Naive B cell (primary cell): ENCODE measurements at regions not wholly inside any gene's neighbourhood (a gene's known extent, or its start where the extent isn't known, plus 50 kb on each side); places are given as distances from the start of the nearest gene placed in this dataset.

Source experiments
- ATAC-seq, 2 donors: fragments of 150-1000 bp; cut with Tn5 transposase; 2 replicates each; pipeline ENCODE4 v1.10.0; 2021; ENCODE audit warnings: low read depth in 2 of 2, mild to moderate bottlenecking in 2 of 2, moderate library complexity in 2 of 2
- DNase-seq: peaks from one replicate; pipeline ENCODE4 v3.0.0; 2022
- H3K27ac Mint-ChIP-seq, 6 donors: one replicate each; pipeline ENCODE4 v1.8.0; 2020 to 2022; ENCODE audit warnings: mild to moderate bottlenecking in 6 of 6, mixed read lengths in 6 of 6, moderate library complexity in 5 of 6, inconsistent platforms in 2 of 6
- H3K27me3 Mint-ChIP-seq, 3 donors: one replicate each; pipeline ENCODE4 v1.8.0; 2021 to 2022; ENCODE audit warnings: mixed read lengths in 3 of 3, mild to moderate bottlenecking in 1 of 3
- H3K36me3 Mint-ChIP-seq, 2 donors: one replicate each; pipeline ENCODE4 v1.8.0; 2020 to 2022; ENCODE audit warnings: mixed read lengths in 2 of 2, inconsistent platforms in 1 of 2, mild to moderate bottlenecking in 1 of 2
- H3K4me1 Mint-ChIP-seq, 3 donors: one replicate each; pipeline ENCODE4 v1.8.0; 2020 to 2022; ENCODE audit warnings: mixed read lengths in 3 of 3, inconsistent platforms in 1 of 3, mild to moderate bottlenecking in 1 of 3, moderate library complexity in 1 of 3
- H3K4me3 Mint-ChIP-seq, 8 donors: one replicate each; pipeline ENCODE4 v1.8.0; 2020 to 2022; ENCODE audit warnings: mild to moderate bottlenecking in 8 of 8, mixed read lengths in 8 of 8, moderate library complexity in 8 of 8, inconsistent platforms in 2 of 8
- H3K9me3 Mint-ChIP-seq, 7 donors: one replicate each; pipeline ENCODE4 v1.8.0; 2020 to 2022; ENCODE audit warnings: mixed read lengths in 7 of 7, mild to moderate bottlenecking in 5 of 7, inconsistent platforms in 2 of 7, moderate library complexity in 1 of 7

DNA sequence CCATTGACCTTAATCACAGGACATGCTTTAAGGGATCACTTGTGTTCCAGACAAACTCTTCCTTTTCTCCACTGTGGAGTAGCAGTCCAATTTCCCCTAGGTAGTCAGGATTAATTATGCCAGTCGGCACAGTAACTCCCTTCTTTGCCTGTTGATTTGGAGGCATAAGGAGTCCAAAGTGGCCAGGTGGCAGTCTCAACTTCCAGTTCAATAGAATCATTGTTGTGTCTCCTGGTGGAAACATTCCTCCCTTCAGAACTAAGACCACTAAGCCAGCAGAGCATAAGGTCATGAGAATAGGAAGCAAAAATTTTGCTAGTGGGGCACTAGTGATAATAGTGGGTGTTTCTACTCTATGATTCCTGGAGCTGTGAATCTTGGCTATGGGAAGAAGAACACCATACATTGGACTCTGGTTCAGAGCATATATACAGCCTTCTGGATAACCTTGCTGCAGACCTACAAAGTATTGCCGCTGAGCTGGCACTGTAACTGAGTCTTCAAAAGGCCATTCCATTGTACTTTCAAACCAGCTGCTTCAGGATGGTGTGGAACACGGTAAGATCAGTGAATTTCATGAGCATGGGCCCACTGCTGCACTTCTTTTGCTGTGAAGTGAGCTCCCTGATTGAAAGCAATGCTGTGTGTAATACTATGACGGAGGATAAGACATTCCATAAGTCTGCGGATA, 147.3 kb upstream of the MAX start:
- peaks cover 4 to 7% of the 10 kb centered on the region in 2 donors for H3K36me3 Mint-ChIP-seq
- peaks cover 3 to 11% (median 7%) of the 10 kb centered on the region in 3 donors for H3K4me1 Mint-ChIP-seq
- no peak for DNase-seq
- ATAC-seq: no peak
- no peaks in the 10 kb centered on the region for H3K27me3 Mint-ChIP-seq
- H3K4me3 Mint-ChIP-seq: no peak overlapping the region
- H3K27ac Mint-ChIP-seq: no peak overlapping the region
- H3K9me3 Mint-ChIP-seq: peaks cover 0 to 5% (median 0%) of the 10 kb centered on the region in 7 donors

DNA sequence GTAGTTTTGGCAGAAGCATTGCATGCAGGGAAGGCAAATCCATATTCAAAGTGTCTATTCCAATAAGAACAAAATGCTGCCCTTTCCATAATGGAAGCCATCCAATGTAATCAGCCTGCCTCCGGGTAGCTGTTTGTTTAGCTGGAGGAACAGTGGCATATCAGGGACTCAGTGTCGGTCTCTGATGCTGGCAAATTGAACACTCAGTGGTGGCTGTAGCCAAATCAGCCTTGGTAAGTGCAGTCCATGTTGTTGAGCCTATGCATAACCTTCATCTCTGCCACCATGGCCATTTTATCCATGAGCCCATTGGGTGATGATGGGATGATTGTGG, 147.8 kb upstream of the MAX start:
- Mint-ChIP-seq H3K9me3 (peaks cover 0 to 5% (median 0%) of the 10 kb centered on the region in 7 donors), H3K27ac (no peak overlapping the region), H3K36me3 (peaks cover 4 to 7% of the 10 kb centered on the region in 2 donors), H3K4me3 (no peak overlapping the region), H3K27me3 (no peaks in the 10 kb centered on the region), H3K4me1 (peaks cover 4 to 14% (median 9%) of the 10 kb centered on the region in 3 donors)
- ATAC-seq (no peak), DNase-seq (no peak)

DNA sequence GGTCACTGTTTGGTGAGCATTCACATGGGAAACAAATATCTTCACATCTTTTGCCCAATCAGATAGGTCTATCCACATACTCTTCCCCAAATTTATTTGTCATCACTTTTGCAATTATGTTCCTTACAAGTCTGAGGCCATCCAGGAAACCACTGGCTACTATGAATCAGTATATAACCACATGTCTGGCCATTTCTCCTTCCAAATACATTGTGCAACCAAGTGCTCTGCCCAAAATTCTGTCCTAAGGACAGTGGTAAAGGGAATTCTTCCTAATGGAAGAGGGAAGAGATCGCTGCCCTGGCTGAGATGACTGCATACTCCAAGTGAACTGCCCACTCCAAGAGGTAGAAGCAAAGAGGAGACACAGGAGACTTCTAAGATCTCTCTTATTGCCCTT, 148.9 kb upstream of the MAX start:
- peaks cover 0 to 5% (median 0%) of the 10 kb centered on the region in 7 donors for H3K9me3 Mint-ChIP-seq
- ATAC-seq (no peak), DNase-seq (no peak)
- no peaks in the 10 kb centered on the region for H3K27me3 Mint-ChIP-seq
- H3K4me1 Mint-ChIP-seq: peaks cover 10 to 20% (median 11%) of the 10 kb centered on the region in 3 donors
- no peak overlapping the region for H3K27ac Mint-ChIP-seq
- H3K4me3 Mint-ChIP-seq: no peak overlapping the region
- H3K36me3 Mint-ChIP-seq: peaks cover 4 to 7% of the 10 kb centered on the region in 2 donors

DNA sequence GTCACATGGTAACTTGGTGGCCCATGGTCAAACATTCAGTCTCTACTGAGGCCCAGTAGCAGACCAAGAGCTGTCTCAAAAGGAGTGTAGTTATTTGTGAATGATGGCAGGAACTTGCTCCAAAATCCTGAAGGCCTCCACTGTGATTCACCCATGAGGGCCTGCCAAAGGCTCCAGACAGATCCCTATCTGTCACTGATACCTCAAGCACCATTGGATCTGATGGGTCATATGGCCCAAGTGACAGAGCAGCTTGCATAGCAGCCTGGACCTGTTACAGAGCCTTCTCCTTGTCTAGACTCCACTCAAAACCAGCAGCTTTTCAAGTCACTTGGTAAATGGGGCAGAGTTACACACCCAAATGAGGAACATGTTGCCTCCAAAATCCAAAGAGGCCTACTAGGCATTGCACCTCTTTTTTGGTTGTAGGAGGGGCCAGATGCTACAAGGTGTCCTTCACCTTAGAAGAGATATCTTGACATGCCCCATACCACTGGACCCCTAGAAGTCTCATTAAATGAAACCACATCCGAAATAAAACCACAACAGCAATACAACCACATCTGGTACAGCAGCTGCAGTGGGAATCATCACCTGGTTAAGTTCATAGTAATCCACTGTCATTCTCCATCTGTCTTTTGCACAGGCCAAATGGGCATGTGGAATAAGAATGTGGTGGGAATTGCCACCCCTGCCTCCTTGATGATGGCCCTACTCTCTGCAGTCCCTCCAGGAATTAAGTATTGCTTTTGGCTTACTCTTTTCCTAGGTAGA, 150.4 kb upstream of the MAX start:
- H3K9me3 Mint-ChIP-seq: peaks cover 0 to 4% (median 0%) of the 10 kb centered on the region in 7 donors
- ATAC-seq (no peak), DNase-seq (no peak)
- no peak overlapping the region for H3K4me3 Mint-ChIP-seq
- no peaks in the 10 kb centered on the region for H3K27me3 Mint-ChIP-seq
- peaks cover 13 to 26% (median 15%) of the 10 kb centered on the region in 3 donors for H3K4me1 Mint-ChIP-seq
- H3K27ac Mint-ChIP-seq: peak overlapping the region in 1 of 6 donors; percentile 18
- peaks cover 3 to 5% of the 10 kb centered on the region in 2 donors for H3K36me3 Mint-ChIP-seq

DNA sequence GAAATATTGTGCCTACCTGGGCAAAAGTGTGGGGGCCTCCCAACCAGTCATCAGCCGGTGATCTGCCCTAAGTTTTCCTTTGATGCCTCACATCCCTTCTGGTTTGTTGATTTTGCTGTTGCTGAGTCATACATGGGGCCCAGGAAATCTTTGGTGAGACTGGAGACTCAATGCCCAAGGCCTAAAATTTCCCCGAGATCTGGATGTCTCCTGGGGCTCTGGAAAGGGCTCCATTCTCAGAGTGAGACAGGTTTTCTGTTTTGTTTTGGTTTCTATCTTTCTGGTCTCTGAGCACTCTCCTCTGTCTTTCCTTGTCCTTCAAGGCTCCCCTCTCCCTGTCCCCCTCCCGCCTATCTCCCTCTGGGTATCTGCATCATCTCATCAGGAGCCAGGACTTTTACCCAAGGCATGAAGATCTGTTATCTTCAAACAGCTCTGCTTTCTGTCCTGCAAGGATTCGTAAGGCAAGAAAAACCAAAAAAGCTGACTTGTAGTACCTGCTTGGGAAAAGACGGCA, 152.8 kb upstream of the MAX start:
- DNase-seq: no peak
- ATAC-seq: no peak
- H3K4me3 Mint-ChIP-seq: peak overlapping the region in 1 of 8 donors; percentile 33
- H3K27me3 Mint-ChIP-seq: no peaks in the 10 kb centered on the region
- no peaks in the 10 kb centered on the region for H3K36me3 Mint-ChIP-seq
- peaks cover 0 to 4% (median 0%) of the 10 kb centered on the region in 7 donors for H3K9me3 Mint-ChIP-seq
- peak overlapping the region in 5 of 6 donors; percentile 16 to 40 (median 30) for H3K27ac Mint-ChIP-seq
- H3K4me1 Mint-ChIP-seq: peaks cover 22 to 32% (median 22%) of the 10 kb centered on the region in 3 donors

DNA sequence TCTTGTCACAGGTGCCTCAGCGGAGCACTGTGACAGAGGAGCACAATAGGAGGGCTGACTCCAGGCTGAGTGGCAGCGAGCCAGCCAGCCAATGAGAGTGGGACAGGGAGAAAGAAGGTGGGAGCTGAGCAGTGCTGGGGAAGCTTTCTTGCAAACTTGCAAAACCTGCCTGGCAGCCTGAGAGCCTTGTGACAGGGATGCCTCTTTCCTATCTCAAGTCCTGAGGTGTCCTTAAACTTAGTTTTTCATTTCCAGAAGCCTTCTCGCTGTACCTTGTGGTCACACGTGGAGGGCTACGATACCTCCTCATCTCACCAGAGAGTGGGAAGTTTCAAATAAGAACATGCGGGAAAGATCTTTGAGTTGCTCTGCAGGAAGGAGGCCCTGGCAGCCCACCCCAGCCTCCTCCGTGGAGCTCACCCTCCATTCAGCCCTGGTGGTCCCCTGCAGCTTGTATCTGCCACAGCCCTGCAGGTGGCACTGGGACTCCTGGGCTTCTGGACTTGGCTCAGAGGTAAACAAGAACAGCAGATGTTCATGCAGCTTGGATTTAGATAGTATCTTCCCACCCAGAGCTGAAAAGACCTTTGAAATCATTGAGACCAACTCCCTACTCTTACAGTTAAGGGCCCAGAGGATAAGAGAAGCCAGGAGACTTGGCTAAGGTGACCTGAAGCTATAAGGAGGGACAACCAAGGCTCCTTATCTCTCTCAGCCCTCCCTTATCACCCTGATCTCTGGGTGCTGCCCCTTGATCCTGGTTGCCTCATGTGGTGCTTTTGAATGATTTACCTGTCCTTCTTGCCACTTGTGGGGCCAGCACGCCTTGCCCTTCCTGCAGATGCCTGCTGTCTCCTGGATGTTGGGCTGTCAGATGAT, 153.5 kb upstream of the MAX start:
- Mint-ChIP-seq H3K27me3 (no peaks in the 10 kb centered on the region), H3K9me3 (peaks cover 0 to 4% (median 0%) of the 10 kb centered on the region in 7 donors), H3K36me3 (no peaks in the 10 kb centered on the region), H3K27ac (peak overlapping the region in 4 of 6 donors; percentile 30 to 82 (median 44)), H3K4me3 (no peak overlapping the region), H3K4me1 (peaks cover 27 to 39% (median 28%) of the 10 kb centered on the region in 3 donors)
- ATAC-seq (peak; percentile 35 to 36), DNase-seq (peak; percentile 8)

DNA sequence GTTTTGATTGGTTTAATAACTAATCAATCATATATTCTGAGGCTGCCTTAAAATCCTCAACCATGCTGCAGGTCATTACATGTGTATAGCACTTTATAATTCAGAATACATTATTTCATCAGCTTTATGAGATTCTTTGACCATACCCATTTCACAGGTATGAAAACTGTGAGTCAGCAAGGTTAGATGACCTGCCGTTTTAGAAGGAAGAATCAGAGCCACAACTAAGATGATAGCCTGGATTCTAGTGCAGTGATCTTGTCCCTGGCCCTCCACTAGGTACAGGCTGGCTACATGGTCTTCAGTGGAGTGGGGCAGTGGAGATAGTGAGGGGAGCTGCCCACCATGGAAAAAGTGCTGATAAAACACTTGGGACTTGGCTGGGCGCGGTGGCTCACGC, 154.4 kb upstream of the MAX start:
- Mint-ChIP-seq H3K27ac (peak overlapping the region in 2 of 6 donors; percentile 9 to 56), H3K36me3 (peaks cover 0 to 6% of the 10 kb centered on the region in 2 donors), H3K27me3 (no peaks in the 10 kb centered on the region), H3K4me3 (no peak overlapping the region), H3K9me3 (peaks cover 0 to 6% (median 0%) of the 10 kb centered on the region in 7 donors), H3K4me1 (peaks cover 30 to 40% (median 32%) of the 10 kb centered on the region in 3 donors)
- DNase-seq (no peak), ATAC-seq (no peak)

DNA sequence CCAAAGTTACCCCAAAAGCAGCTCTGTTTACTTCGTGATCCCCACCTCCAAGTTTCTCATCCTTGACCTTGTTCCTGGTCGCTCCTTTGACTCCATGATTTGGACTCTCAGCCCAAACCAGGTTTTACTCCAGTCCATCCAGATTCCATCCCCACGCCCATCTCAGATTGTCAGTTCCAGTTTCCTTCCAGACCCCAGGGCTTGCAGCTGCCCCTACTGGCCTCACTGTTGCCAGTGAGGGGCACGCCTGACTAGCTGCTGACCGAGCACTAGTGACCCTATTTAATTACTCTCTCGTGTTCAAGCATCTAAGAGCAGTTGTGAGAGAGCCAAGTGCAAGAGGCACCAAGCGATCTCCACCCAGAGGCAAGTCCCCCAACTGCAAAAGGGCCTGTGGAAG, 155.1 kb upstream of the FUT8 start:
- DNase-seq (no peak), ATAC-seq (no peak)
- Mint-ChIP-seq H3K27me3 (no peaks in the 10 kb centered on the region), H3K4me3 (no peak overlapping the region), H3K27ac (peak overlapping the region in 1 of 6 donors; percentile 43), H3K9me3 (peaks cover 0 to 6% (median 2%) of the 10 kb centered on the region in 7 donors), H3K4me1 (peaks cover 30 to 40% (median 32%) of the 10 kb centered on the region in 3 donors), H3K36me3 (peaks cover 0 to 6% of the 10 kb centered on the region in 2 donors)

DNA sequence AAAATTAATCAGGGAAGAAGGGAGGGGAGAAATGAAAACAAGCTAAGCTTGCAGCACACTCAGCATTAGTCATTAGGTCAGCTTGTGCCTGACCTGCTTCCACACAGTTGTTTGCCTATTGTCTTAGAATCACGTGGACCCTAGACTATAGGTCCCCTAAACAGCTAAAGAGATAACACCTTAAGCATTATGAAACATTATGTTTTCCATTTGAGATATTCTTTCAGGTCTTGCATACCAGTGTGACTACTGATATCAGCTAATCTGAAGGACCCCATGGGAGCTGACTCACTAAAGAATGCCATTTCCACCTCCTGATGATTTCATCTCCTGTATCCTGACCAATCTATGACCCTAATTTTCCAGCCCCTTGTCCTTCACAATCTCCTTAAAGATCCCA, 154.1 kb upstream of the FUT8 start:
- H3K27ac Mint-ChIP-seq: no peak overlapping the region
- peaks cover 30 to 35% (median 32%) of the 10 kb centered on the region in 3 donors for H3K4me1 Mint-ChIP-seq
- no peak for ATAC-seq
- no peak overlapping the region for H3K4me3 Mint-ChIP-seq
- no peaks in the 10 kb centered on the region for H3K27me3 Mint-ChIP-seq
- peaks cover 0 to 6% of the 10 kb centered on the region in 2 donors for H3K36me3 Mint-ChIP-seq
- DNase-seq: no peak
- H3K9me3 Mint-ChIP-seq: peaks cover 0 to 6% (median 2%) of the 10 kb centered on the region in 7 donors

DNA sequence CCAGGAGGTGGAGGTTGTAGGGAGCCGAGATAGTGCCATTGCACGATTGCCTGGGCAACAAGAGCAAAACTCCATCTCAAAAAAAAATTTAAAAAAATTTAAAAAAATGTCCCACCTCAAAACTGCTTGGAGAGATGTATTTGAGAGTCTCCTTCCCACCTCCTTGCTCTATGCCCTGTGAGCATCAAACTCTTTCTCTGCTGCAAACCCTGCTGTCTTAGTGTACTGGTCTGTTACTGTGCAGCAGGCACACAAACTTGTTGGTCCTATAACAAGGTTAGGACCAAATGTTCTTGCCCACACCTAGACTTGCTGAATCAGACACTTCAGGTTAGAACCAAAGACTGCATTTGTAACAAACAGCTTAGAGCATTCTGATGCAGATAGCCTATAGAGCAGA, 153.5 kb upstream of the FUT8 start:
- Mint-ChIP-seq H3K27ac (peak overlapping the region in 1 of 6 donors; percentile 13), H3K9me3 (peaks cover 0 to 6% (median 2%) of the 10 kb centered on the region in 7 donors), H3K27me3 (no peaks in the 10 kb centered on the region), H3K4me1 (peaks cover 30 to 34% (median 32%) of the 10 kb centered on the region in 3 donors), H3K36me3 (peaks cover 0 to 6% of the 10 kb centered on the region in 2 donors), H3K4me3 (no peak overlapping the region)
- DNase-seq (no peak), ATAC-seq (no peak)

DNA sequence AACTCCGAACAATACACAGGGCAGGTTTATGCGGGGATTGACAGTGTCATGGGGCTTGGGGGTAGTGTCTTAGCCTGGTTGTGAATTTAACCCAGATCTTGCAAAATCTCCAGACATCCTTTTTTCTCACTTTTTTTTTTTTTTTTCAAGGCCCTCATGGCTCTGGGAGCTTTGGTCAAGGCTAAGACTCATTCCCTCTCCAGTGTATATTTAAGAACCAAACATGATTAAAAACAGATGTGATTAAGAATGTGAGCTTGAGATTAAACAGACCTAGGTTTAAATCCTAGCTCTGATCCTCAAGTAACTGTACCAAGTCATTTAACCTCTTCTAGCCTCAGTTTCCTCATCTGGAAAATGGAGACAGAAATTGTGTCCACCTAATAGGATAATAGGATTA, 151.7 kb upstream of the FUT8 start:
- no peak for DNase-seq
- Mint-ChIP-seq H3K4me3 (no peak overlapping the region), H3K27me3 (no peaks in the 10 kb centered on the region), H3K27ac (no peak overlapping the region), H3K36me3 (peaks cover 0 to 6% of the 10 kb centered on the region in 2 donors), H3K9me3 (peaks cover 0 to 6% (median 2%) of the 10 kb centered on the region in 7 donors), H3K4me1 (peaks cover 24 to 25% (median 24%) of the 10 kb centered on the region in 3 donors)
- ATAC-seq: no peak

DNA sequence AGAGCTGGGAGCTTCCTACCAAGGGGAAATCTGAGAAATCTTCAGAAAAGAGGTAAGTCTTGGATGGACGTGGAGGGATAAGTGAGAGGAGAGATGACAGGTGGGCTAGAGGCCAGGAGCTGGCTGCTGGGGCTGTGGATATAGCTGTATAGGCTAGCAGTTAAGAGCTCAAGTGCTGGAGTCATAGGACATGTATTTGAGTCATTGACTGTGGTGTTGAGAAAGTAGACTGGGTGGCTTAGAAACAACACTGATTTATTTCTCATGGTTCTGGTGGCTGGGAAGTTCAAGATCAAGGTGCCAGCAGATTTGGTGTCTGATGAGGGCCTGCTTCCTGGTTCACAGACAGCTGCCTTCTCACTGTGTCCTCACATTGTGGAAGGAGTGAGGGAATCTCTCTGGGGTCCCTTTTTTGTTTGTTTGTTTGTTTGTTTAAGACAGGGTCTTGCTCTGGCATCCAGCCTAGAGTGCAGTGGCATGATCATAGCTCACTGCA, 151.1 kb upstream of the FUT8 start:
- Mint-ChIP-seq H3K4me3 (no peak overlapping the region), H3K27me3 (no peaks in the 10 kb centered on the region), H3K27ac (peak overlapping the region in 1 of 6 donors; percentile 2), H3K36me3 (peaks cover 0 to 6% of the 10 kb centered on the region in 2 donors), H3K9me3 (peaks cover 0 to 6% (median 2%) of the 10 kb centered on the region in 7 donors), H3K4me1 (peaks cover 17 to 19% (median 18%) of the 10 kb centered on the region in 3 donors)
- no peak for DNase-seq
- no peak for ATAC-seq

DNA sequence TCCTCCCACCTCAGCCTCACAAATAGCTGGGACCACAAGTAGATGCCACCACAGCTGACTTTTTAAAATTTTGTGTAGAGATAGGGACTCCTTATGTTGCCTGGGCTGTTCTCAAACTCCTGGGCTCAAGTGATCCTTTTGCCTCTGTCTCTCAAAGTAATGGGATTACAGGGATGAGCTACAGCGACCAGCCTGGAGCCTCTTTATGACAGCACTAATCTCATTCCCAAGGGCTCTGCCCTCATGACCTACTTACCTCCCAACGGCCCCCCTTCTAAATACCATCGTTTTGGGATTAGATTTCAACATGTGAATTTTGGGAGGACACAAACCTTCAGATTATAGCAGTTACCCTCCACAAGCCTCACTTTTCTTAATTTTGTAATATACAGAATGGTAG, 150.6 kb upstream of the FUT8 start:
- peak overlapping the region in 1 of 6 donors; percentile 2 for H3K27ac Mint-ChIP-seq
- H3K4me3 Mint-ChIP-seq: no peak overlapping the region

More for the DNA sequence above, 150.6 kb upstream of the FUT8 start:
- Mint-ChIP-seq H3K9me3 (peaks cover 0 to 6% (median 2%) of the 10 kb centered on the region in 7 donors), H3K36me3 (peaks cover 0 to 6% of the 10 kb centered on the region in 2 donors), H3K27me3 (no peaks in the 10 kb centered on the region), H3K4me1 (peaks cover 18 to 23% (median 19%) of the 10 kb centered on the region in 3 donors)
- DNase-seq (no peak), ATAC-seq (no peak)
